Prostate gland (tissue), 2 donors: ENCODE measurements at regions not wholly inside any gene's neighbourhood (a gene's known extent, or its start where the extent isn't known, plus 50 kb on each side); places are given as distances from the start of the nearest gene placed in this dataset.

ENCODE experiments used
- CTCF ChIP-seq, 4 experiments: fragments of 200-600 bp in 2 of 4; fragments of 450-650 bp in 2 of 4; sonication (generic) in 2 of 4; IDR thresholded peaks; 1 replicate in 3 of 4; 2 replicates in 1 of 4; pipeline ENCODE4 v1.5.1; 2016 to 2019; ENCODE audit warnings: antibody characterized with exemption in 4 of 4, mild to moderate bottlenecking in 2 of 4, moderate library complexity in 2 of 4
- POLR2A ChIP-seq: fragments of 450-650 bp; IDR thresholded peaks from one replicate; pipeline ENCODE4 v1.6.1; 2016; ENCODE audit warnings: antibody characterized with exemption, mild to moderate bottlenecking

GRCh38 chr9:26687421-26687820 lies 205.2 kb downstream of the CAAP1 start:
- TF ChIP-seq CTCF (IDR thresholded peaks at IDR 0.05) = no peak
- TF ChIP-seq POLR2A = no peak
